C4-2B (cell line): ENCODE measurements at regions not wholly inside any gene's neighbourhood (a gene's known extent, or its start where the extent isn't known, plus 50 kb on each side); places are given as distances from the start of the nearest gene placed in this dataset.

ENCODE experiments used
- ZFX ChIP-seq: fragments of 450-650 bp; IDR thresholded peaks from 2 replicates; pipeline ENCODE4 v1.6.1; 2017
- TF ChIP-seq, protein P1 (sequence below): fragments of 450-650 bp; conservative IDR thresholded peaks from 2 replicates; pipeline ENCODE4 v1.5.1; 2017; ENCODE audit warnings: mild to moderate bottlenecking

DNA sequence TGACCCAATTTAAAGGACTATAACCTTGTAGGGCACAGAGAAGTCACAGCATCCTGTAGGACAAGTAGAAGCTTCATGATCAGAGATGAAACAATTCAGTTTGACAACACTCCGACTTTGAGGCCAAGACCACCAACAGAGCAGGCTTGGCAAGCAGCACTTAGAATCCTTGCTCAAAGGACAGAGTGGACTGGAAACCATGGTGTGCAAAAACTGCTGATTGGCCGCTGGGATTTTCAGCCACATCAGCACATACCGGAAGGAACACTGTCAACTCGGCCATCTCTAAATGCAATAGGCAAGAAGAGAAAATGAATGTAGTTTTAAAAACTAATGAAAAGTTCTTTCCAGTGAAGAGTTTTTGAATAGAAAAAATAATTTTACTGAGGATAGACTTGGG lies 92.0 kb upstream of the PRMT6 start:
- TF ChIP-seq, protein P1, sequence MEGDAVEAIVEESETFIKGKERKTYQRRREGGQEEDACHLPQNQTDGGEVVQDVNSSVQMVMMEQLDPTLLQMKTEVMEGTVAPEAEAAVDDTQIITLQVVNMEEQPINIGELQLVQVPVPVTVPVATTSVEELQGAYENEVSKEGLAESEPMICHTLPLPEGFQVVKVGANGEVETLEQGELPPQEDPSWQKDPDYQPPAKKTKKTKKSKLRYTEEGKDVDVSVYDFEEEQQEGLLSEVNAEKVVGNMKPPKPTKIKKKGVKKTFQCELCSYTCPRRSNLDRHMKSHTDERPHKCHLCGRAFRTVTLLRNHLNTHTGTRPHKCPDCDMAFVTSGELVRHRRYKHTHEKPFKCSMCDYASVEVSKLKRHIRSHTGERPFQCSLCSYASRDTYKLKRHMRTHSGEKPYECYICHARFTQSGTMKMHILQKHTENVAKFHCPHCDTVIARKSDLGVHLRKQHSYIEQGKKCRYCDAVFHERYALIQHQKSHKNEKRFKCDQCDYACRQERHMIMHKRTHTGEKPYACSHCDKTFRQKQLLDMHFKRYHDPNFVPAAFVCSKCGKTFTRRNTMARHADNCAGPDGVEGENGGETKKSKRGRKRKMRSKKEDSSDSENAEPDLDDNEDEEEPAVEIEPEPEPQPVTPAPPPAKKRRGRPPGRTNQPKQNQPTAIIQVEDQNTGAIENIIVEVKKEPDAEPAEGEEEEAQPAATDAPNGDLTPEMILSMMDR = no peak
- TF ChIP-seq ZFX = no peak
